Transverse colon (tissue), 4 donors: ENCODE measurements at regions not wholly inside any gene's neighbourhood (a gene's known extent, or its start where the extent isn't known, plus 50 kb on each side); places are given as distances from the start of the nearest gene placed in this dataset.
A peak's percentile ranks its signal among the peaks of the same experiment; 100 is the strongest.

ENCODE experiments used
- DNase-seq: peaks from one replicate; pipeline ENCODE4 v3.0.0-alpha.2; 2019
- H3K27ac ChIP-seq, 4 donors: fragments of 200-600 bp; sonication (generic); 2 replicates each; pipeline ENCODE4 v1.5.1; 2016 to 2018; ENCODE audit warnings: inconsistent platforms in 4 of 4
- H3K27me3 ChIP-seq: fragments of 200-600 bp; sonication (generic); 2 replicates; pipeline ENCODE4 v1.5.1; 2017; ENCODE audit warnings: inconsistent platforms
- H3K36me3 ChIP-seq, 4 donors: fragments of 200-600 bp; sonication (generic); 2 replicates each; pipeline ENCODE4 v1.5.1; 2017 to 2019; ENCODE audit warnings: inconsistent platforms in 4 of 4
- H3K4me1 ChIP-seq, 4 donors: fragments of 200-600 bp; sonication (generic); 2 replicates each; pipeline ENCODE4 v1.5.1; 2017 to 2020; ENCODE audit warnings: inconsistent platforms in 4 of 4
- H3K4me3 ChIP-seq, 4 donors: fragments of 200-600 bp; sonication (generic); 1 replicate in 1 of 4; 2 replicates in 3 of 4; pipeline versions ENCODE4 v1.5.1 to v1.6.1; 2017 to 2019; ENCODE audit warnings: inconsistent platforms in 4 of 4
- H3K9me3 ChIP-seq, 2 donors: fragments of 200-600 bp; sonication (generic); 2 replicates each; pipeline ENCODE4 v1.5.1; 2017 to 2019; ENCODE audit warnings: inconsistent platforms in 2 of 2
- EP300 ChIP-seq: sonication (generic); formaldehyde crosslinking; IDR thresholded peaks from one replicate; pipeline ENCODE4 v1.6.1; 2017; ENCODE audit warnings: antibody characterized with exemption, low read depth
- POLR2A ChIP-seq: fragments of 450-650 bp; IDR thresholded peaks from one replicate; pipeline ENCODE4 v1.6.1; 2016; ENCODE audit warnings: antibody characterized with exemption, mild to moderate bottlenecking, moderate library complexity
- POLR2AphosphoS5 ChIP-seq, 3 donors: sonication (generic); formaldehyde crosslinking; IDR thresholded peaks; one replicate each; pipeline ENCODE4 v1.6.1; 2016; ENCODE audit warnings: antibody characterized with exemption in 3 of 3
- WGBS, 2 donors: methylation state at CpG; one replicate each; pipeline ENCODE4 v1.1.5; 2018; ENCODE audit warnings: low coverage in 1 of 2; 5-methylcytosine and 5-hydroxymethylcytosine counted together
- in situ Hi-C, 4 donors: fragments of 200-750 bp; cut with MboI; loops; one replicate each; pipeline versions ENCODE4 v1.15.0 to v1.15.1; 2017; ENCODE audit warnings: low sequenced_read_pairs in 3 of 4, low pct_ligation_motif_present in 1 of 4, low pct_unique_long_range_greater_than_20kb in 1 of 4
- intact Hi-C: fragments of 100-400 bp; cut with DNase I; formaldehyde crosslinking; loops from one replicate; pipeline ENCODE4 v1.15.1; 2023; ENCODE audit warnings: low total_unique reads
- TF ChIP-seq, protein P1 (sequence below), 5 experiments: fragments of 200-600 bp in 3 of 5; fragments of 450-650 bp in 2 of 5; sonication (generic) in 3 of 5; IDR thresholded peaks; 1 replicate in 2 of 5; 2 replicates in 3 of 5; pipeline ENCODE4 v1.5.1; 2016 to 2017; ENCODE audit warnings: antibody characterized with exemption in 5 of 5, inconsistent platforms in 3 of 5, mild to moderate bottlenecking in 2 of 5, moderate library complexity in 1 of 5

DNA sequence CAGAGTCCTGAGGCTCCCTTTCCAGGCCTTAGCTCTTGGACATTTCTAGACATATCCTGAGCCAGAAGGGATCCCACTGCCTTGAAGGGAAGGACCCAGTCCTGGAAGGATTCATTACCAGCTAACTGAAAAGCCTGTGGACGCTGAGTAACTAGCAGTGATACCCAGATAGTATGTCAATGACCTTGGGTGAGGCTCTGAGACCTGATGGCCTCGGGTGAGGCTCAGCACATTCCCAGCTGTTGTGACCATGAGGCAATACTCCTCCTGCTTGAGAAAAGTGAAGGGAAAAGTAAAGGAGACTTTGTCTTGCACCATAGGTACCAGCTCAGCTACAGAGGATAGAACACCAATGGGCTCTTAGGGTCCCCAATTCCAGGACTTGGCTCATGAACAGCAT lies 268.1 kb downstream of the DKK2 start:
- no peak for TF ChIP-seq POLR2AphosphoS5 (IDR thresholded peaks at IDR 0.05)
- no peak for TF ChIP-seq EP300
- TF ChIP-seq, protein P1, sequence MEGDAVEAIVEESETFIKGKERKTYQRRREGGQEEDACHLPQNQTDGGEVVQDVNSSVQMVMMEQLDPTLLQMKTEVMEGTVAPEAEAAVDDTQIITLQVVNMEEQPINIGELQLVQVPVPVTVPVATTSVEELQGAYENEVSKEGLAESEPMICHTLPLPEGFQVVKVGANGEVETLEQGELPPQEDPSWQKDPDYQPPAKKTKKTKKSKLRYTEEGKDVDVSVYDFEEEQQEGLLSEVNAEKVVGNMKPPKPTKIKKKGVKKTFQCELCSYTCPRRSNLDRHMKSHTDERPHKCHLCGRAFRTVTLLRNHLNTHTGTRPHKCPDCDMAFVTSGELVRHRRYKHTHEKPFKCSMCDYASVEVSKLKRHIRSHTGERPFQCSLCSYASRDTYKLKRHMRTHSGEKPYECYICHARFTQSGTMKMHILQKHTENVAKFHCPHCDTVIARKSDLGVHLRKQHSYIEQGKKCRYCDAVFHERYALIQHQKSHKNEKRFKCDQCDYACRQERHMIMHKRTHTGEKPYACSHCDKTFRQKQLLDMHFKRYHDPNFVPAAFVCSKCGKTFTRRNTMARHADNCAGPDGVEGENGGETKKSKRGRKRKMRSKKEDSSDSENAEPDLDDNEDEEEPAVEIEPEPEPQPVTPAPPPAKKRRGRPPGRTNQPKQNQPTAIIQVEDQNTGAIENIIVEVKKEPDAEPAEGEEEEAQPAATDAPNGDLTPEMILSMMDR (IDR thresholded peaks at IDR 0.05), result no peak
- no peaks in the 10 kb centered on the region for H3K27me3 ChIP-seq
- H3K9me3 ChIP-seq, result no peaks in the 10 kb centered on the region
- H3K27ac ChIP-seq, result no peak overlapping the region
- WGBS, 2 donors, result 61% methylated on average over 2 of the region's 2 CpGs; no CpG with 5 or more reads in 1 of the 2 donors
- DNase-seq, result no peak
- H3K36me3 ChIP-seq, result no peaks in the 10 kb centered on the region
- H3K4me1 ChIP-seq, result no peaks in the 10 kb centered on the region
- in situ Hi-C loops, result no loop called here
- intact Hi-C loops, result no loop called here
- H3K4me3 ChIP-seq, result no peak overlapping the region

GRCh38 chr4:106766519-106766918 lies 269.6 kb downstream of the DKK2 start:
- Histone ChIP-seq H3K36me3 (no peaks in the 10 kb centered on the region), H3K9me3 (no peaks in the 10 kb centered on the region), H3K27ac (no peak overlapping the region), H3K4me1 (no peaks in the 10 kb centered on the region), H3K4me3 (no peak overlapping the region), H3K27me3 (no peaks in the 10 kb centered on the region)
- in situ Hi-C loops, result no loop called here
- intact Hi-C loops, result no loop called here
- no peak for TF ChIP-seq POLR2AphosphoS5 (IDR thresholded peaks at IDR 0.05)
- TF ChIP-seq POLR2A, result no peak
- TF ChIP-seq EP300, result no peak
- TF ChIP-seq, protein P1 (IDR thresholded peaks at IDR 0.05), result no peak
- no peak for DNase-seq

- intact Hi-C loops, result no loop called here
Observed at GRCh38 chr4:106764774-106765173, 271.3 kb downstream of the DKK2 start.

DNA sequence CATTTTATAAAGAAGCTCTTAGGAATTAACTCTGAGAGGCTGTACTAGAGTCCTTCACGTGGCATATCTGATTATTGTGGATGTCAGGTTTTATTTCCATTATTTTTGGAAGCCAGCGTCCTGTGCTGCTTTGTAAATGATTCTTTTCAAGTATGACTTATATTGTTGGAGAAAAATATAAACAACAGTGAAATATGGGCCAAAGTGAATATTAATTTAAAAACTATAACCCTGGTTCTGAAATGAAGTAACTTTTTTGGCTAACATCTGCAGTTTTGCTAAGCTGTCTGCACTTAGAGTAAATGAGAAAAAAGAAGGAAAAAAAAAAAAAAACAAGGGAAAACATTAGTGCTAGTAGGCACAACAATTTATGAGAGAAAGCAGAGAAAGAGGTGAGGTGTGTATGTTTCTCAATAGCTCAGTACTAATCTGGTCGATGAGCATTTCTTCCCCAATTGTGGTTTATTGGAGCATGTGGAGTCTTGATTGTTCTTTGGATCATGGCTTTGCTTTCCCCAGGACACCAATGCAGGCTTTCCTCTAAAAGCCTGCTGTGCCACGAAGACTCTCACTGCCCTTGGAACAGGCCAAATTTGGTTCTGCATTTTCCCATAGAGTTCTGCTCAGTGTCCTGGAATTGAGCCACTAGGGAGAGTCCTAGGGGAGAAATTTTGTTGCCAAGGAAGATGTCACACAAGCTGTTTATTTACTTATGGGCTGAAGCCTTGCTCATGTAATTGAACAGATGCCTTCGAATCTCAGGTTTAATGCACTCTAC lies 273.3 kb downstream of the DKK2 start:
- in situ Hi-C loops, result no loop called here
- intact Hi-C loops, result no loop called here

More at GRCh38 chr4:106764774-106765173, 271.3 kb downstream of the DKK2 start:
- H3K27me3 ChIP-seq, result no peaks in the 10 kb centered on the region
- H3K27ac ChIP-seq, result no peak overlapping the region
- no peaks in the 10 kb centered on the region for H3K36me3 ChIP-seq
- no peaks in the 10 kb centered on the region for H3K9me3 ChIP-seq
- no peak overlapping the region for H3K4me3 ChIP-seq
- 77 to 84% methylated on average over 3 to 4 of the region's 4 CpGs for WGBS, 2 donors
- TF ChIP-seq EP300 (no peak), POLR2A (no peak), POLR2AphosphoS5 (IDR thresholded peaks at IDR 0.05) (no peak)
- TF ChIP-seq, protein P1 (IDR thresholded peaks at IDR 0.05), result no peak
- no peaks in the 10 kb centered on the region for H3K4me1 ChIP-seq
- in situ Hi-C loops, result no loop called here
- DNase-seq, result no peak

More for the DNA sequence above, 273.3 kb downstream of the DKK2 start:
- Histone ChIP-seq H3K27me3 (no peaks in the 10 kb centered on the region), H3K36me3 (no peaks in the 10 kb centered on the region), H3K4me1 (no peaks in the 10 kb centered on the region), H3K9me3 (no peaks in the 10 kb centered on the region), H3K4me3 (no peak overlapping the region), H3K27ac (peak overlapping the region in 2 of 4 donors; percentile 23 to 27)
- TF ChIP-seq POLR2AphosphoS5 (IDR thresholded peaks at IDR 0.05), result peak in 2 of 3 donors; percentile 9 to 43
- TF ChIP-seq, protein P1 (IDR thresholded peaks at IDR 0.05), result no peak
- no peak for TF ChIP-seq EP300
- TF ChIP-seq POLR2A, result no peak
- DNase-seq, result no peak
- 51% methylated on average over 5 of the region's 5 CpGs for WGBS, 2 donors
